PC-9 (cell line): ENCODE measurements at regions not wholly inside any gene's neighbourhood (a gene's known extent, or its start where the extent isn't known, plus 50 kb on each side); places are given as distances from the start of the nearest gene placed in this dataset.

ENCODE experiments used
- CTCF ChIP-seq: fragments of 200-600 bp; sonication (generic); conservative IDR thresholded peaks from 2 replicates; pipeline ENCODE4 v1.6.1; 2017; ENCODE audit warnings: mixed run types, antibody characterized with exemption, mild to moderate bottlenecking, moderate library complexity
- EZH2 ChIP-seq: fragments of 200-600 bp; sonication (generic); IDR thresholded peaks from 2 replicates; pipeline ENCODE4 v1.8.0; 2017; ENCODE audit warnings: antibody characterized with exemption, low read depth

- no peak for TF ChIP-seq CTCF
- no peak for TF ChIP-seq EZH2
Observed at GRCh38 chr10:7027913-7028808, 382.7 kb downstream of the SFMBT2 start.
